ENCODE measurements at regions not wholly inside any gene's neighbourhood (a gene's known extent, or its start where the extent isn't known, plus 50 kb on each side); places are given as distances from the start of the nearest gene placed in this dataset.
A peak's percentile ranks its signal among the peaks of the same experiment; 100 is the strongest.

DNA sequence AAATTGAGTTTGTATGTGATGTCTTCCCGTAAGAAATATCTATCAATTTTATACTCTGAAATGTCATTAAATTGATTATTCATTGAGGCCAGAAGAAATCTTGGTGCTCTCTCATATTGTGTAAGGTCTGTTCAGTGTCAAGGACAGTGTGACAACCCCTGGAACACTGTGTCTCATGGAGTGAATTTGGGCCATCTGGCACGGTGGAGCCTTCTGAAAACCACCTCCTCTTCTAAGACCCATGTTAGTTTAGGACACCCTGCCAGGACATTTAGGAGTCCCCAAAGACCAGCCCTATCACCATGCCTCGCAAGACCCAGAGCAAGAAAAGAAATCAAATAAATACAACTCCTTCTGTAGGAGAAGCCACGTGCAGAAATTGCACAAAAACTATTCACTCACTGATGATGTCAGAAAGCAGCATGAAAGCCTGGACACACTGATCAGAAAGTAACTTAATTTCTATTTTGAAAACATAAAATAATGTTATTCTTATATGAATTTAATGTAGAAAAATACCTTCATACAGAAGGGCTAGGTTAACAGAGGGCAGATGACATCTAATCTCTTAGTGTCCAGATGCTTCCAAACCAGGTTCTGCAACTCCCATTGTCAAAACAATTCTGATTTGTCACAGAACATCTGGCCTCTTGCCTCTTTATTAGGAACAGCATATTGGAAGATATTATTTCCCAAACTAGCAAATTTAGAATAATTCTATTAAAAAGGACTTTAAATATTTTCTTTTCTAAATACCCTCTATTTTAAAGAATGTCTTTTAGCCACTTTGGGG is 298.8 kb downstream of the NR2F1-AS1 start:
- no peak for DNase-seq (ENCODE audit: insufficient read length, low spot score, missing footprints)
- no peak overlapping the region for H3K4me3 ChIP-seq (ENCODE audit: insufficient read depth, low read length)
- TF ChIP-seq CTCF (IDR thresholded peaks at IDR 0.05; ENCODE audit: extremely low read depth, low read depth, low read length): no peak
- no peaks in the 10 kb centered on the region for H3K27me3 ChIP-seq (ENCODE audit: insufficient read depth, low read length)
- no peaks in the 10 kb centered on the region for H3K36me3 ChIP-seq (ENCODE audit: insufficient read depth, low read length)
- no peak overlapping the region for H3K4me2 ChIP-seq (ENCODE audit: insufficient read depth, low read length)
- H3K79me2 ChIP-seq (ENCODE audit: insufficient read depth, low read length): no peaks in the 10 kb centered on the region
- H2AFZ ChIP-seq (ENCODE audit: low read length): peak overlapping the region; percentile 28
- no peaks in the 10 kb centered on the region for H4K20me1 ChIP-seq (ENCODE audit: insufficient read depth, low read length)
- H3K27ac ChIP-seq (ENCODE audit: low read depth, low read length): no peak overlapping the region
- no peaks in the 10 kb centered on the region for H3K4me1 ChIP-seq (ENCODE audit: insufficient read depth, low read length)
- H3K9me3 ChIP-seq (ENCODE audit: low read depth, low read length): no peaks in the 10 kb centered on the region

- no peaks in the 10 kb centered on the region for H3K79me2 ChIP-seq (ENCODE audit: insufficient read depth, low read length)
- H2AFZ ChIP-seq (ENCODE audit: low read length): no peak overlapping the region
- TF ChIP-seq CTCF (IDR thresholded peaks at IDR 0.05; ENCODE audit: extremely low read depth, low read depth, low read length): no peak
- no peaks in the 10 kb centered on the region for H3K4me1 ChIP-seq (ENCODE audit: insufficient read depth, low read length)
- H3K4me2 ChIP-seq (ENCODE audit: insufficient read depth, low read length): no peak overlapping the region
- H3K9me3 ChIP-seq (ENCODE audit: low read depth, low read length): no peaks in the 10 kb centered on the region
- no peaks in the 10 kb centered on the region for H4K20me1 ChIP-seq (ENCODE audit: insufficient read depth, low read length)
- no peaks in the 10 kb centered on the region for H3K36me3 ChIP-seq (ENCODE audit: insufficient read depth, low read length)
- H3K4me3 ChIP-seq (ENCODE audit: insufficient read depth, low read length): no peak overlapping the region
- no peak for DNase-seq (ENCODE audit: insufficient read length, low spot score, missing footprints)
- no peaks in the 10 kb centered on the region for H3K27me3 ChIP-seq (ENCODE audit: insufficient read depth, low read length)
- H3K27ac ChIP-seq (ENCODE audit: low read depth, low read length): no peak overlapping the region
Measured at GRCh38 chr5:93280518-93280917, 300.5 kb downstream of the NR2F1-AS1 start.

DNA sequence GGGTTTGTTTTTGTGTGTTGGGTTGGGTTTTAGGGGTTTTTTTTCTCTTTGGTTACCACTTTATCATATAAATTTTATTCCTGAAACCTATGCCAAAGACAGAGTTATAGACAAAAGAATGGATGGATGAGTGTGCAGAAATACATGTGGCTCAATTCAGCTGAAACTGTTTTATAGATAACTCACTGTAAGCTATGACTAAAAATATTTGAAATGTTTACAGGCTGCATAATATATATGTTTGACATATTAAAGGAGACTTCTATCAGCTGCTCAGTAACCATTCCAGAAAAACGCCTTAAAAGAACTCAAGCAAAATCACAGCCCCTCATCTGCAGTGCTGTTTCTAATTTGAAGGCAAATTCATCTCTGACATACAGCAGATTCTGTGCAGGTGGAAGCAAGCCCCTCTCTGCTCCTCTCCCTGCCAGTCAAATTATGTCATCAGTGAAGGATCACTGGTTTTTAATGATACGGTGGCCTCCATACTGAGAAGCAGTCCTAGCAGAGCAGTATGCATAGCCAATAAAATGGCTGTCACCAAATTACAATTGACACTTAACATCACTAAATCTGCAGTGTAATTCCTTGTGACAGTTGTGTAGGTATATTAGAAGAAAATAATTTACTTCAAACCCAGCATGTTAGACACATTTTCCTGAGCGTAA is 301.6 kb downstream of the NR2F1-AS1 start:
- Histone ChIP-seq H3K27ac (ENCODE audit: low read depth, low read length) (no peak overlapping the region), H3K79me2 (ENCODE audit: insufficient read depth, low read length) (no peaks in the 10 kb centered on the region), H4K20me1 (ENCODE audit: insufficient read depth, low read length) (no peaks in the 10 kb centered on the region), H3K36me3 (ENCODE audit: insufficient read depth, low read length) (no peaks in the 10 kb centered on the region), H3K4me2 (ENCODE audit: insufficient read depth, low read length) (no peak overlapping the region), H3K4me1 (ENCODE audit: insufficient read depth, low read length) (peaks cover under 1% of the 10 kb centered on the region), H2AFZ (ENCODE audit: low read length) (no peak overlapping the region), H3K9me3 (ENCODE audit: low read depth, low read length) (no peaks in the 10 kb centered on the region), H3K4me3 (ENCODE audit: insufficient read depth, low read length) (no peak overlapping the region), H3K27me3 (ENCODE audit: insufficient read depth, low read length) (no peaks in the 10 kb centered on the region)
- DNase-seq (ENCODE audit: insufficient read length, low spot score, missing footprints): no peak
- TF ChIP-seq CTCF (IDR thresholded peaks at IDR 0.05; ENCODE audit: extremely low read depth, low read depth, low read length): no peak

DNA sequence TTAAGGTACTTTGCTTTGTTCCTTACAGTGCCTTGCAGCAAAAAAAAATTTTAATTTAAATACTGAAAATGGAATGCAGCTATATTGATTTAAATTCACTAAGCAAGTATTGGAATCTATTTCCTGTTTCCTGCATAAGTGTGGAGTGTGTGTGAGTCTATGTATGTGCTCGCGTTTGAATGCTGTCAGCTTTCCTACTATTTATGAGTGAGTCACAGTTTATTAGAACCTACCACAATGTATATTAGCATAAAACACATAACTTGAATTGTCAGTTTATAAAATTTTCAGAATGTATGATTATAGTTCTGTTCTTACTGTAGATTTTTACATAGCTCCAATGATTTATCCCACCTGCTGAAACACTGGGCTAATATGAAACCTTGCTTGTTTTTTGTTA is 302.1 kb downstream of the NR2F1-AS1 start:
- no peaks in the 10 kb centered on the region for H3K36me3 ChIP-seq (ENCODE audit: insufficient read depth, low read length)
- no peaks in the 10 kb centered on the region for H3K79me2 ChIP-seq (ENCODE audit: insufficient read depth, low read length)
- no peak overlapping the region for H3K4me2 ChIP-seq (ENCODE audit: insufficient read depth, low read length)
- H2AFZ ChIP-seq (ENCODE audit: low read length): no peak overlapping the region
- H4K20me1 ChIP-seq (ENCODE audit: insufficient read depth, low read length): no peaks in the 10 kb centered on the region
- H3K4me3 ChIP-seq (ENCODE audit: insufficient read depth, low read length): no peak overlapping the region
- no peak for DNase-seq (ENCODE audit: insufficient read length, low spot score, missing footprints)
- peaks cover 5% of the 10 kb centered on the region for H3K4me1 ChIP-seq (ENCODE audit: insufficient read depth, low read length)
- TF ChIP-seq CTCF (IDR thresholded peaks at IDR 0.05; ENCODE audit: extremely low read depth, low read depth, low read length): no peak
- H3K27me3 ChIP-seq (ENCODE audit: insufficient read depth, low read length): no peaks in the 10 kb centered on the region
- H3K9me3 ChIP-seq (ENCODE audit: low read depth, low read length): no peaks in the 10 kb centered on the region
- no peak overlapping the region for H3K27ac ChIP-seq (ENCODE audit: low read depth, low read length)
